ENCODE measurements at regions not wholly inside any gene's neighbourhood (a gene's known extent, or its start where the extent isn't known, plus 50 kb on each side); places are given as distances from the start of the nearest gene placed in this dataset.

DNA sequence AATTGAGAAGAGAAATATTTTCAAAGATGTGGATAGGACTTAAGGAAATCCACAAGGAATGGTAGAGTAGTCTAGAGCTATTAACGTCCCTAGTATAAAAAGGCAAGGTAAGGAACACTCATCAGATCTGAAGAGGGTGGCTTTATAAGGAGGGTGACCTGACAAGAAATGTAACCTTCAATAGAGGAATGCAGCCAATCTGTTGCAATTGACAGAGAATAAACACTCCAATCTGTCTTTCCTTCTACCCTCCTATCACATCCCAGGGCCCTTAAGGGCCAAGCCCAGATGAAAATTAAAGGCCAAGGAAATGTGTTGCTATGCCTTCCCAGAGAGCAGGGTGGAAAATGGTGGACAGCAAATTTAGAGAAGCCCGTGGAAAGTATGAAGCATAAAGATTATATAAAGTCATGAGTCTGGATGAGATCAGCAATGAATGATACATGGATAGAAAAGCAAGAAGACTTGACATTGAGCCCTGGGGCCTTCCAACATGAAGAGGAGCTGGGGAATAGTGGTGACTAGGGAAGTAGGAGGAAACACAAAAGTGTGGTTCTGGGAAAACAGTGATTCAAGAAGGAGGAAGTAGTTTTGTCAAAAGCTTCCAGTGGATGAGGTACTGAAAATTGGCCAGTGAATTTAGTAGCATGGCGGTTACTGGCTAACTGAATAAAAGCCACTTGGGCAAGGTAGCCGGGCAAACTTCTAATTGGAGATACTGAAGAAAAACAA lies 270.6 kb upstream of the TANK start:
- no peak for DNase-seq

DNA sequence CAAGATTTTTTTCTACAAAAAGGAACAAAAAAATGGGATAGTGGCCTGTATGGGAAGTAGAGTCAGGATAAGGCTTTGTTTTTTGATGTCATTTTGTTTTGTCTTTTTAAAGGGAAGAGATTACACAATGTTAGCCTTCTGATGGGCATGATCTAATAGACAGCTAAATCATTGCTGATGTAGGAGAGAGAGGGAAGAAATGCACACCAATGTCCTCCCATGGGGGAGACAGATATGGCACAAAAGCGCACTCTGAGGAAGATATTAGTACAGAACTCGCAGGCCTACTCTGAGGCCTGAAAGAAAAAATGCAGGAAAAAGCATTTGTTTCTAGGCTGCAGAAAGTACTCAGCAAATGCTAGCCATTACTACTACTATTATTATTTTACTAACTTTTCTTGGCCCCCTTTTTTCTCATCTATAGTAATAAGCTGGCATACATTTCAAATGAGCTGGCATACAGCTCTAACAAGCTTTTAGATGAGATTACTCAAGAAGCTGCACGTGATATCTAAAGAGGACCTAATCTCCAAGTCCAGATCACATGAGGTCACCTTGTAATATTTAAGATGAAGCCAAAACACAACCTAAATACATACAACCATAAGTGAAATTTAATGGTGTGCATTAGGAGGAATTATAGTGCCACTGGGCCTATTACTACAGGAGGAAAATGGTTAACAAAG lies 269.4 kb upstream of the TANK start:
- no peak for DNase-seq

DNA sequence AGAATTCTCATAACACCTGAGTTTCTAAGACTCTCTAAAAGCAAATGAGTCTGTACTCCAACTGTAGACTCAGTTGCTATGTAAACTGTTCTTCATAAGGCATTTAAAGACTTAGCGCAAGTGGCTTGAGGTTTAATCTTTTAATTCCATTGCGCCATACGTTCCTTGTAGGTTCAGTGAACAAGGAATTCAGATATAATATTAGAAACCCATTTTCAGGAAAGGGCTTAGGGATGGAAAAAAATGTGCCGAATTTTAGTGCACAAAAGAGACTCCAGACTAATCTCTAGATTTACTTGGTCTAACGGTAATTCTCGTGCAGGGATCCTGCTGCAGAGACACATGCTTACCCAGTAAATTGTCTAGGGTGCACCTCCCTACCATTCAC lies 268.9 kb upstream of the TANK start:
- DNase-seq, result no peak

DNA sequence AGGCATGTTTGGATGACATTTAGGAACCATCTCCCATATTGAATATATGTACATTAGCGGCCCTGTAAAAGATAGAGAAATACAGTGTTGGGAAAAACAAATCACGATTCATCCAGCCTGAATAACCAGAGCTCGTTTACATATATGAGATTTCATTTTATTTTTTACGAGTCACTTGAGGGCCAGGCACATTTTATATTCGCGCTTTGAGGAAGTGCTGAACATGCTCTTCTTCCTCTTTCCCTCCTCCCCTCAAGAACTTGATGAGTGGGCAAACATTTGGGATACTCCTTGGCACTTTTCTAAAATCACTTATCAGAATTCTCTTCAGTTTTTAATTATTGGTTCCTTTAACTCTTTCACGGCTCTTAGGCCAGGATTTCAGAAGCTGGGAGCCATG lies 268.0 kb upstream of the TANK start:
- no peak for DNase-seq

DNA sequence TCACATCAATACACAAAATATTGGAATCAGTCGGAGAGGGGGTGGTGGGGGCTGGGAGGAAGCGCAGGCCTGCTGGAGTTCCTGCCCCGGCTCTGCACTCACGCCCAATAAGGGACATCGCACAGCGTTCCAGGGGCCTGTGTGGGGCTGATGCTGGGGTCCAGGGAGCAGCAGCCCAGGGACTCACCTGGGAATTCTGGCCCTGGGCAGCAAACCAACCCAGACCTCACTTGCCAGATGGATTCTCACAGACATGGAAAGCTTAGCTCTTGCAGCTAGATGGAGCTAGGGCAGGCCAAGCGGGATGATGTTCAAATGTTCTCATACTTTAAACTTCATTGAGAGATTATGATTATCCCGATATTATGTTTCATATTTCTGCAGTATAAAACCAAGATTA lies 266.6 kb upstream of the TANK start:
- DNase-seq, result no peak

DNA sequence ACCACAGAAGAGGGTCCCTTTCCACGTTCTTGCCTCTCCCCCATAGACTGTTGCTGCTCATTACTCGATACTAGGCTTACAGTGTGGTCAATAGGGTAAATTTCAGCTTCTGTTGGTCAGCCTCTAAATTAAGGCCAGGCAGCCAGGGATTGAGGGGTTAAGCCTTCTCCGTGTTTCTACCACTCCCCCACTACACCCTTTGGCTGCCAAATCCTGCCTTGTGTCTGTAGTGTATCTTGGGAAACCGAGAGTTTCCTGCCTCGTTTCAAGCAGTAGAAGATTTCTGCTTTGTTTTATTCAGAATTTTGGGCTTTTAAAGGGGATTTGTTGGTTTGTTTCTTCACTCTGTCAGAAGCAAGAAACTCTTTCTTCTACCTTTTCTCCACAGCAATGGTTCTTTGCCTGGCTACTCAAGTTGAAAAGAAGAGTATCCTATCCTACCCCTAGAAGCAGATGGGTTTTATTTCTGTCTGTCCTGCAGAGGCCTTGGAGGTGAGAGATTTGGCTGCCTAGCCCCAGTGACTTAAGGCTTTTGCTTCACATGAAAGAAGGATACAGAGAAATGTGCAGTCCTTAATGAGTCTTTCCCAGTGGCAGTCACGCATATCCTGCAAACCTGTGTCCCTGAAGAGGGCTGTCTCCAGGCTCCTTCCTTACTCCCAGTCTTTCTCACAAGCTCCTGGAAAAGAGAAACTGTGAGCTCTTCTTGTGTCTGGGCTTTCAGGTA lies 261.5 kb upstream of the TANK start:
- no peak for DNase-seq

DNA sequence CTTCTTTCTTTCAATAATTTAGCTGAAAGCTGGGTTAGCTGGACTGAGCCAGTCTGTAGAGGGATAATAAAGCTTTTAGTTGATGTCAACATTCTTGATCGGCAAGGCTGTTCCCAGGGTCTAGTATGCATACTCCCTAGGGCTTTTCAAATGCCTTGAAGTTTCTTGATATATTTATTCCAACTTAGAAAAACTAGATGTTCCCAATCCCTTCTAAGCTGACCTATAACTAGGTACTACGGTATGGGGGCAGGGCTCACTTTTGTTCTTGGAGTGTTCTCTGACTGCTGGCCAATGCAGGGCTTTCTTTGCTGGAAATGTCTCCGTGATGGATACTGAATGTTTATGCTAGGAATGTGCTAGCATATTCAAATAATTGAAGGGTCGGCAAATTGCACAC lies 258.6 kb upstream of the TANK start:
- no peak for DNase-seq

DNA sequence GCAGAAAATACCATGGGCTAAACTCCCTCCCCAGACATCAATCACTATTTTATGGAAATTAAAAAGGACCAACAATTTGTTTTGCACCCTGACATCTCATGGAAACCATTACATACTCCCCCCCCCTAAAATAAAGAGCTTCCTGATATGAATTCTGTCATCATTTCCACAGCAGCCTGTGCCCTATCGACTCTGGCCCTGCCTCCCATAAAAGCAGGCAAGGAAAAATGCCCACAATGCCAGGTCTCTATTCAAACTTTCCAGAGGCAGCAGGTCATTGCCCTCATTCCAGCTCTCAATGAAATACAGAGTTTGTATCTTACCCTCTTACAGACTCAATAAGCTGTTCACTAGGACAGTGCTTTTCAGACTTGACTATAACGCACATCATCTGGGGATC lies 254.4 kb upstream of the TANK start:
- DNase-seq, result no peak

DNA sequence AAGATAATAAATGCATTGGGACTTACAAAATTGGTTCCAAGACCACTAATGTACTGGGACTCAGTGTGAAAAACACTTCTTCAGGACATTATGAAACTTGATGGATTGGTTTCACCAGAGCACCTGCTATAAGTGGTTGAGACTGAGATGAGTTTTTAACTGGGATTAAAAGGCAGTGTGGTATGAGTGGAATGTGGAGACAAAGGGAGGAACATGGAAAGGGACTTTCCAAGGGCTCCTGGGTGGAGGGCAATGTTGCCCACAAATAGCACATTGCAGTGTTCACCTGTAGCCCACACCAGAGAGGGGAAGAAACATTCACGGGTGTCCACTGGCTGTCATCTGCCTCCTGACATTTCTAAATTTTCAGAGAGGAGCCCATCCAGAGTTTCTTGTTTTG lies 253.3 kb upstream of the TANK start:
- DNase-seq, result no peak

DNA sequence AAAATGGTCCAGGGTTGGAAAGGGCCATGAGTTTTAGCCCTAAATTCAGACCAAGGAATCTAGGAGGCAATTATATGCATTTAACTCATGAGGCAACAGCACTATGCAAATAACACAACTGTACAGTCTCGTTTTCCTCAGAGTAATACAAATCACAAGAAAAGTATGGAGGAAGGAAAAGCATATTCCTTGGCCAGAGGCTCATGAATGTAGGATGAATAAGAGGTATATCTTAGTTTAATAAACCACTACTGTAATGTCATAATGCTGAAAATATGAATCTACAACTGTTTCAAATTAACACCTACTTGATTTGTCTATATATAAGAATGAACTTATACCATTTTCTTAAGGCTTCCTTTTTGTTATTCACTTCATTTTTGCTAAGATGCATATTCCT lies 252.5 kb upstream of the TANK start:
- DNase-seq, result no peak

DNA sequence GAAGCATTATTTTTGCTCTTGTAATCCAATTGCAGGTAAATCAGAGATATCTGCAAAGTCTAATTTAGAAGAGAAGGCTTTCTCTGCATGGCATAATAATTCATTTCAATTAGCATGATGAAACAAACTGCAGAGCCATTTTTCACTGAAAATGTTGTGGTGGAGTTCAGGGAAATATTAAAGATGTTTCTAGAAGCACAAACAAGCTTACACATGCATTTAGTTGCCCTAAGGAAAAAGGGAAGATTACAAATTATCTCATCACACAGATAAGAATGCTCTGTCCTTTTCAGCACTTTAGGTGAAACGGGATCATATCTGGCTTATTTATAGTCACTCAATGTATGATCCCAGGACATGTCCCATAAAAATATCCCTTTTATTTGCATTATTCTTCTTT lies 252.1 kb upstream of the TANK start:
- no peak for DNase-seq

DNA sequence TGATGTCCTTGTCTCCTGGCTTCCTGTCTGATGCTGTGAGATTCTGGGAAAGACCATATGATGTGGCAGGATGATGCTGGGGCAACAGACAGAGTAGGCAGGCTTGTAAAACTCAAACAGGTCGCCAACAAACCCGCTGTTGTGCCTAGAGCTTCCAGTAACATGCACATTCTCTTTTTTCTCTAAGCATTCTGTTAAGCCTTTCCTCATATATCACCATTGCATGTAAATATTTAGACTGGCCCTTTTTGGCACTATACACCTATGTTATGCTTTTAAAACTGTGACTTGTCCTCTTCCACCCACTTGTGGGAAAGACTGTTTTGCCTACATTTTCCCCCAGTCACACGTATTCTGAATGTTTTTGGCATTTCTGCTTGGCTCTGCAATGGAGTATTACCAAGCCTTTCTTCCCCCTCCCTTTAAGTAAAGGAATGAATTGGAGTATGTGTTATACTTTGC lies 250.4 kb upstream of the TANK start:
- no peak for DNase-seq

DNA sequence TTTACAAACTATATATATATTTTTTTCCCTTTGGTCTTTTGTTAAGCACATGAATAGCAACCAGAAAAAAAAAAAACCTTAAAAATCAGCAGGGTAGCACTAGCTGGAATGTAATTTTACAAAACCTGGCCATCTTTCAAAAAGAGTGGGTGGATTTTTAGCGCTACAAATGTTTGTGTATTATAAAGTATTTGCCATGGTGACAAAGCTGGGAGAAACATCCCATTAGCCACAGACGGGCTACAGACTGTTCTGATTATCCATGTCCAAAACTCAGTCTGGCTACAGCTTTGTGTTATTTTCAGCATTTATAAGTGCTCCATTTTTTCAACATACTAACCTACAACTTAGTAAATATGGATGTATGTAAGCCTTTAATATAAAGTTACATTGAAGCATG lies 249.5 kb upstream of the TANK start:
- no peak for DNase-seq

DNA sequence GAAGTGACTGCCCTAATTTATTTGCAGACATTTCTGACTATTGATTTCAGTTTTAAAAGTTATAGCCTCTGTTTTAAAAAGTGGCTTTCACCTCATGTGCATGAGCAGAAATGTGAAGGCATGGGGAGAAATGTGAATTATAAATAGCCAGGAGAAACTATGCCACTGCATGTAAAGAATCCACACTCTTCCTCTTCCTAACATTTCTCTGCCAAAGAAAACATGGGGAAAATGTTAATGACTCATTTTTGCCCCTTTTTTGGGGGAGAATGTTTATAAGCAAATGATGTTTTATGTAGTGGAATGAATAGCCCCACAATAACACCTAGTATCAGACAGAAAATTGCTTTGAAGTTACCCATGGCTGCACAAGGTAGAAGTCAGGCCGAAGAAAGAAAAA lies 249.0 kb upstream of the TANK start:
- DNase-seq, result no peak

DNA sequence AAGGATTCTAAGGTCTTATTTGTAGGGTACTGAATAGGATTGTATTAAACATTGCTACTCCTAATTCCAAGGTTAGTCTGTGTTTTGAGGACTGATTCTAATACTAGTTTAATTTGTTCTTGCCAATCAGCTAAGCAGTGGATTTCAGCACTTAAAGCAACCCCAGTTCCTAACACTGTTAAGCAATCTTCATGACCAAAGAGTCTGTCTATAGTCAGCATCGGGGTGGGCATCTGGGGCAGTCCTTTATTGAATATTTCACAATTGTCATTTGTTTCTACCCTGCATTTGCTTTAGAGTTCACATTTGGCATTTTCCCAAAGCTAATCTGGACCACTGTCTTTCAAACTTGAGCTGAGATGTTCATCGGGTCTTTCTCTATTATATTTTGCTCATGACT lies 248.0 kb upstream of the TANK start:
- DNase-seq, result no peak

DNA sequence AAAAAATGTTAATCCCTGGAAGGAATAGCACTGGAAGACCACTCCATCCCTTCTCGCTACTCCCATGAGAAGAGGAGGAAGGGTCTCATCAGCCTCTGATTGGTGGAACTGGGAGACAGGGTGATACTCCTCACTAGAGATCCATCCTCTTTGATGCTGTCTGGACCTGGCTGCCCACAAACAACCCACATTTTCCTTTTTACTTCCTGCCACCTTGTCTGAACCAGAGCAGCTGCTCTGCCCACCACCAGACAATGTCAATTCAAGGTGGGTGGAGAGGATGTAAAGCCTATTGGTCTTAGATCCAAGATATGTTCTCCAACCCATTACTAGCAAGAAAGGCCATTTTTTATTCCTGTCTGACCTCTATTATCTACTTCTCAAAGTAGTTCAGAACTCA lies 246.9 kb upstream of the TANK start:
- no peak for DNase-seq

DNA sequence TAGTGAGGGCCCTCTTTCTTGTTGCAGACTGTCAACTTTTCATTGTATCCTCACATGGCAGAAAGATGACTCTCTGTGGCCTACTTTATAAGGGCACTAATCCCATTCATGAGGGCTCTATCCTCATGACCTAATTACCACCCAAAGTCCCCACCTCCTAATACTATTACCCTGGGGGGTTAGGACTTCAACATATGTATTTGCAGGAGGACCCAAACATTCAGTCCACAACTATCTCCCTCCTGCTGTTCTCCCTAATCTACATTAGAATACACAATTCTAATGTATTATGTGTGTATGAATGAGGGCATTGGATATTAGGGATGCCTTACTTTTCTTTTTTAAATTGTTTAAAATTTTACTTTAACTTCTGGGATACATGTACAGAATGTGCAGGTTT lies 246.0 kb upstream of the TANK start:
- no peak for DNase-seq

DNA sequence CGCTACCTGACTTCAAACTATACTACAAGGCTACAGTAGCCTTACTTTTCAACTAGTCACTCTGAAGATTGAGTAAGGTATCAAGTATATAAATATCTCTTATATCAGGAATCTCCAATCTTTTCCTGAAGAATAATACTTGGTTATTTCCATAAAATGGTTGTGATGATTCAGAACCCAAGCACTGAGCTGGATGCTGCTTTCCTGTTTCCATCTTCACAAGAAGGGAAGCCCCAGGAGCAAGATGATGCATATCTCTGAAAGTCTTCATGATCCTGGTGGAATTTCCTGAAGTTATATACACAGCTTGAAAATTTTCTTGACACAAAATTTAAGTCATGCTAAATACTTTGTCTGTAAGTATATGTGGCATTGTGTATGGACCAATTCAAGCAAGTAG lies 243.9 kb upstream of the TANK start:
- DNase-seq, result no peak

DNA sequence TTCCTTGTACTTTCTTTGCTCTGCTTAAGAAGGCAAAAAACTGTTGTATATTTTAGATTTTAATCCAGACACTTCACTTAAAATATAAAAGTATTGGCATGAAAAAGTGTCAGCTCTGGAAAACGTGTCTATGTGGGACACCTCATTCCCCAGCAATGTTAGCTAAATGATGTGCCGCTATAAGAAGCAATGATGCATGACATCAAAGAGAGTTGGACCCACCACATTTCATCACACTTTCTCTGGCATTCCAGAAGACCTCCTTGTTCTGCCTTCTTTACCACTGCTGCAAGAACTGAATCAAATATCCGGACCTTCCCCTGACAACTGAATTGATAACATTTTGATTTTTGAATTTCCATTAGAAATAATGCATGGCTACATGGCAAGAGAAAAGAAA lies 242.4 kb upstream of the TANK start:
- no peak for DNase-seq

DNA sequence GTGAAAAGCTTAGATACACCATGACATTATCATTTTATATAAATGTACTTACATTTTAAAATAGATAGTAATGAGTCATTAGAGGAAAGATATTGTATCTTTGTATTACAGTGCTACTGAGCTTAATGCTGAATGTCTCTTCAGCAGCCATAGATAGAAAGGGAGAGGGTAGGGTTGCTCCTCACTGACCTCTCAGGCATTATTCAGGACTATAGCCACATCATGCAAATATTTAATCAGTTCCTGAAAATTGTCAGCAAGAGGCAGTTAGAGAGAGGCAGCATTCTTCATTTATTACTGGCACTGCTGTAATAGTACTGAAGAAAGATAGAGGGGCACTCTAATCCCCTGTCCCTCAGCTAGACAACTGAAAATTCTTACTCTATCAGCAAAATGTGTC lies 242.0 kb upstream of the TANK start:
- no peak for DNase-seq

DNA sequence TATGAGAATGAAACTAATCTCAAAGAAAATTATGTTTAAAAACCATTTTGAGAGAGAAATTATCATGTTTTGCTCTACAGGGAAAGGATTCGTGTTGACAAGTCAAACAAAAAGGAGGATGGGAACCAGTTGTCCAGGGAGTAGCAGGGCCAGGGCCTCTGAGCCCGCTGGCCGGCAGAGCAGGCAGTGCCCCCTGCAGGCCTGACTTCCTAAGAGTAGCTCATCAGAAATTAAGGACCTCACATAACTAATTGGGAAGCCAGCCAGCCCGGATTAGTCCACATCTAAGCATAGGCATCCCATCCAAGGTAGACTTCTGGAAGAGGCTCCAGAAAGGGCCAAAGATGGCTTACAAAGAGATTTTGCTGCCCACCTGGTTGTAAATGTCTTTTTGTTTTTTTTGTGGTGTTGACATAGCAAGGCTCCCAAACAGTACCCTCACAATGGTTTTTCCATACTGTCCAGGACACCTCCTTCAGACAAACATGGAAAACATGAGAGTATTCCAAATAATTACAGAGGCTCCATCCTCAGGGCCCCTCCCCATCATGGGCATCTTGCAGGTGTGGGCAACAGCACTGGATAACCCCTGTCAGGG lies 241.2 kb upstream of the TANK start:
- no peak for DNase-seq

DNA sequence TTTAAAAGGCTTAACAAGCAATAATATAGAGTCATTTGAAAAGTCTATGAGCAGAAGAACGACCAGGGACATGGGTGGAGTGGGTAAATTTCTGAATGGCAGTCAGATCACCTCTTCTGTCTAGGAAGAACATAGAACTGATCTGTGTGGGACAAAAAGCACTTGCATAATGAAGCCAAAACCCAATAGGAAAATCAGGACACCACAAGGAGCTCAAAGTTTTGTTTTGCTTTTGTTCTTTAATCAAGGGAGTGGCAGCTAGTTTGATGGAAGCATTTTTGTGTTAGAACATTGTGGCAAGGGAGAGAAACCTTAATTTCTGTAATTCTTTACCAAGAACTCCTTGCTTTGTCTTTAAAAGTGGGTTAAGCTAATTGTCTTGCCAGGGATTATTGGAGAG lies 240.2 kb upstream of the TANK start:
- no peak for DNase-seq

DNA sequence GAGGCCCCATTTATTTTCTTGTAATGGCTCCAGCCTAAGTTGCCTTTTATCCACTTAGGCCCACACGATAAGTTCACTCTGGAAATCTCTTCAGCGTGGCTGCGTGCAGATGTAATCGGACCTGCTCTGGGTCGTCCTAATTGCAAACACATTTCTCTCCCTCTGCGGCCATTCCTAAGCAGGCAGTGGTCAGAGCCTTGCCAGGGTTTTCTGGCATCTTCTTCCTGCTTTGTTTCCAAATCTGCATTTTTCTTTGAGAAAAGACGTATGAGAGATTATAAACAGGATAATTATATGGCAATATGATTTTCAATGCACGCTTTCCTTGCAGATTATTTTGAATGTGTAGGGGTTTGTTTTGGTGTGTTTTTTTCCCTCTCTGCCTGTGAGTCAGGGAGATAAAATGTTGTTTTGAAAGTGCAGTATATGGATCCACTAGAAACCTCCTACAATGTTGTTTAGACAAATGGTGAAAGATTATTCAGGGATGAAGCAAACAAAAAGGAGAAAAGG lies 239.4 kb upstream of the TANK start:
- DNase-seq, result no peak
